HUDEP-2 (cell line): ENCODE measurements at regions not wholly inside any gene's neighbourhood (a gene's known extent, or its start where the extent isn't known, plus 50 kb on each side); places are given as distances from the start of the nearest gene placed in this dataset.
"Not testable (repeated sequence)": the region's sequence is repeated elsewhere in the genome, so short reads cannot be mapped to it uniquely, and the experiment has no call there.

ENCODE experiments used
- DNase-seq, 76 experiments: peaks; one replicate each; lab custom pipeline; 2025; ENCODE audit not compliant: unreplicated experiment in 76 of 76; lab: John Stamatoyannopoulos, UW

GRCh38 chr10:78594559-78595268 is 474.1 kb upstream of the ZMIZ1 start:
- DNase-seq = no peak

GRCh38 chr10:78595269-78595619 is 473.5 kb upstream of the ZMIZ1 start:
- DNase-seq = no peak

GRCh38 chr10:78596556-78596955 is 472.2 kb upstream of the ZMIZ1 start:
- no peak for DNase-seq

- no peak for DNase-seq
Observed at GRCh38 chr10:78597796-78598555, 470.8 kb upstream of the ZMIZ1 start.

- DNase-seq = no peak
Observed at GRCh38 chr10:78599122-78599853, 469.5 kb upstream of the ZMIZ1 start.

- DNase-seq = no peak
Observed at GRCh38 chr10:78600121-78600665, 468.6 kb upstream of the ZMIZ1 start.

GRCh38 chr10:78600740-78601139 is 468.0 kb upstream of the ZMIZ1 start:
- no peak for DNase-seq

- DNase-seq = no peak
Observed at GRCh38 chr10:78602201-78602932, 466.4 kb upstream of the ZMIZ1 start.

GRCh38 chr10:78604286-78604685 is 464.5 kb upstream of the ZMIZ1 start:
- no peak for DNase-seq

- DNase-seq = no peak
Observed at GRCh38 chr10:78604721-78605120, 464.0 kb upstream of the ZMIZ1 start.

GRCh38 chr10:78605800-78606350 is 462.9 kb upstream of the ZMIZ1 start:
- DNase-seq = peak in 2 of 76 experiments; percentile 6 to 8

- DNase-seq = not testable (repeated sequence)
Observed at GRCh38 chr10:78606766-78607165, 462.0 kb upstream of the ZMIZ1 start.

GRCh38 chr10:78609976-78610375 is 458.8 kb upstream of the ZMIZ1 start:
- no peak for DNase-seq

- DNase-seq = no peak
Observed at GRCh38 chr10:78613132-78613531, 455.6 kb upstream of the ZMIZ1 start.

- no peak for DNase-seq
Observed at GRCh38 chr10:78614267-78614666, 454.5 kb upstream of the ZMIZ1 start.

GRCh38 chr10:78614744-78615143 is 454.0 kb upstream of the ZMIZ1 start:
- DNase-seq = no peak

GRCh38 chr10:78616125-78616695 is 452.6 kb upstream of the ZMIZ1 start:
- no peak for DNase-seq

GRCh38 chr10:78617115-78617514 is 451.7 kb upstream of the ZMIZ1 start:
- DNase-seq = no peak

GRCh38 chr10:78617631-78618030 is 451.1 kb upstream of the ZMIZ1 start:
- no peak for DNase-seq

- DNase-seq = no peak
Observed at GRCh38 chr10:78618050-78618449, 450.7 kb upstream of the ZMIZ1 start.
